Nucleus accumbens (tissue), 56 donors: ENCODE measurements at regions not wholly inside any gene's neighbourhood (a gene's known extent, or its start where the extent isn't known, plus 50 kb on each side); places are given as distances from the start of the nearest gene placed in this dataset.

ENCODE experiments used
- DNase-seq, 56 donors: peaks; one replicate each; lab custom pipeline; 2025; lab: John Stamatoyannopoulos, UW

DNA sequence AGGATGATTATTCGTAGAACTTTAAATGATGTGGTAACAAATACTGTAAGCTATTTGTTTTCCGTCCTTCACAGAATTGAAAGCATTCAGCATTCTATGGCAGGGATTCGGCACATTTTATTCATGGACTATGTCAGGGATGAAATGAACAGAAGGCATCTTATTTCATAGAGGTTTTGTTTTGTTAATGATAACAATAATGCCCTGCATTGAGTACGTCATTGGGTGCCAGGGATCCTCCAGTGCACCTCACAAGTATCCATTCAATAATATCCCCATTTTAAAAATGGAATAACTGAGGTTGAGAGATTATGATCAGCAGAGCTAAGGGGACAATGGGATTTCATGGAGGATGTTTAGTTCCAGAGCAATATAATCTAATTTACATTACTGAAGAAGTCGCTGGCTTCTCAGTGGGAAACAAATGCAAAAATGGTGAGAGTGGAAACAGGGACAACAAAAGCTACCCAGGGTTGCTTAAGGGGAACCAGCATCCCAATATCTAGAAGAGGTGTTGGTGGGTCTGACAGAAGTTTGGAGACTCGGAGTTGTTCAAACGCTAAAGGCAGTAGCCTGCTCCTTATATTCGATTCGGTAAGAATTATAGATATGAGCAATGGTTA is 985.7 kb upstream of the WWC1 start:
- DNase-seq = no peak

DNA sequence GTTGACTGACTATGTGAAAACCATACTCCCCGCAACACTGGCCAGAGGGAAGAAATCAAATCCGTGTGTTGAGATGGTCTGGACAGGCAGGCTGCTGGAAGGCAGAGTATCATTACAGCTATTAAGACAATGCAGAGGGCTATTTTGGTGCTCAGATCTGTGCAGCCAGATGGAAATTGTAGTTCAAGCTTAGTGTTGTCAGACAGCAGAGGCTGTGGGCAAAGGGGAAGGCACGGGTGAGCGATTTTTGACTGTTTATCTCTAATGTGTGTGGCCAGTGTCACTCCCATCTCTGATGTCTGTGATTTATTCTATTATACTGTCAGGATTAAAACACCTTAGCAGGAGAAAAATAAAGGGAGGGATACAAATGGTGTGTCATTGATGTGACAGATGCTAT is 984.4 kb upstream of the WWC1 start:
- no peak for DNase-seq

DNA sequence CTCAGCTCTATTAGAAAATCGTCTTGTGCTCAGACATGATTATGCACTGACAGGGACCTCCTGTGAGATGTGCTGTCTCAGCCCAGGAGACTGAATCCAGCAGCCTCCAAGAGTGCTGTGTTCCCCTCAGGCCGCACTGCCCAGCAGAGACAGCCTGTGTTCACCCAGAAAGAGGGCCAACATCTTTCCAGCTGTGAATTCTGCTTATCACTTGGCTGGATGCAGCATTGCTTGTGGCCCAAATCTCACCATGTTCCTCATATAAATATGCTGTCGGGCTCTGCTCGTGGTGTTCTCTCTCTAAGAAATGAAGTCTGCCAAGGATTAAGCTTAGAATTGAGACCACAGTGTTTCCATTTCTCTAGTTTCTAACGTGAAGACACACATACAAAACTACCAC is 983.0 kb upstream of the WWC1 start:
- DNase-seq = no peak

DNA sequence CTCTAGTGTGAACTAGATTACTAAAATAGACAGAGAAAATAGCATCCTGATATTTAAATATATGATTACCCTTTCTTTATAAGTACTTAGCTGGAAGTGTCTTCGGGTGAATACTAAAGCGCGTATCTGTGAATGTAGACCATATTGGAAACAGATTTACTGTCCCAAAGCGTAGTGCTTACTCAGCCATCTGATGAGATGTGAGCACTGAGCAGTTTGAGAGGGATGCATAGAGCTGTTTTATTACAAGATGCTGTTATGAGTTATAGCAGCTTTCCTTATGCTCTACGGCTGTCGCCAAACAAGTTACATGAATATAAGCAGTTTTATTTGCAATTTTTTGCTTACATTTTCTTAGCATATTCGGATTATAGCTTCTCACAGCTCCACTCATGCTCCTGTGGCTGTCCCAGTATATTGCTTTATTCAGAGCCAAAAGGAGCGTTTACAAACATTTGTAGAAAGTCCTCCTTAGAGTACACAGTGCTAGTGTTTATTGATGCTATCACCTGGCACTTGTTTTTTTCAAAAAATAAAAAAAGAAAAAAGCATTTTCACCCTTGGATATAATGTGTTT is 981.4 kb upstream of the WWC1 start:
- DNase-seq = no peak

DNA sequence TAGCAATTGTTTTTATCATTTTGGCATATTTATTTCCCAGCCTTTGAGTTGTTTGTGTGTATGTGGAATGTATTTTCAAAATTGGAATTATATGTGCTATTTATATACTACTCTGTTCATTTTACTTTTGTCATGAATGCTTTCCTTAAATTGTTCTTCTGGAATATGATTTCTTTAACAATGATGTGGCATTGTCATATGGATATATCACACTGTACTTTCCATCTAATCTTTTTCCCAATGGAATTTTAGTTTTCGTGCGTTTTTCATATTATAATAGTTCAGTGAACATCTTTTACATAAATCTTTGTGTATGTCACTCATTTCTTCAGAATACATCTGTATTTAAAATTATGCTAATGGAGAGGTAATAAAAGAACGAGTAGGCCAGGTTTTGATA is 980.1 kb upstream of the WWC1 start:
- no peak for DNase-seq

DNA sequence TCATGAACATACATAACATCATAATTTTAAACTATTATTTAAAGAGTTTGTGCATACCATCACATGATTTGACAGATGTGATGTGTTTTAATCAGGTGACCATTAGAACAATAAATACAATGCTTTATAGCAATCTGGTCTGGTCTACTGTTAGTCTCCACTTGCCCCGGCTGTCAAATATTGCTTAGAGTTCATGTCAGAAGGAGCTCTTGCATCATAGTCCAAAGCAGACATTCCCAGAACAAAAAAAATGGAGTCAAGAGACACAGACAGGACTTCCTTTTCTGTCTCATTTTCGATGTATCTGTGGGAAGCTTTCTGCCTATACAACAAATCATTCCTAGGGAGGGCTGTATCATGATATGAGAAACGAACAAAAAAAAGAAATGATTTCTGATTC is 979.2 kb upstream of the WWC1 start:
- no peak for DNase-seq

DNA sequence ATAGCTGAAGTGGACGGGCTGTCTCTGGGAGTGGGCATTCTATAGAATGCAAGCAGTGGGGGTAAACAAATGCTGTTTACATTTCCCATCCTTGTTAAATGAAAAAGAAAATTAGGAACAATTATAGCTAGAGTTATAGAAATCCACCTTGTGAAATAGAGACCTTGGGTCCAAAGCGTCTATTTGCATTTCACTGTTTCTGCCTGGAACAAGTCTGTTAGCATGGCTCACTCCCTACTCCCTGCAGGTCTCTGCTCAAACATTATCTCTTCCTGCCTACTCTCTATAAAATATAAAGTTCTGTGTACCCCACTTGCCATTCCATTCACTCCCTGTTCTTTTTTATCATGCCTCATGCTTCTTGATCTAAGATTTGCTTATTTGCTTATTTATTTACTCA is 975.7 kb upstream of the WWC1 start:
- no peak for DNase-seq

DNA sequence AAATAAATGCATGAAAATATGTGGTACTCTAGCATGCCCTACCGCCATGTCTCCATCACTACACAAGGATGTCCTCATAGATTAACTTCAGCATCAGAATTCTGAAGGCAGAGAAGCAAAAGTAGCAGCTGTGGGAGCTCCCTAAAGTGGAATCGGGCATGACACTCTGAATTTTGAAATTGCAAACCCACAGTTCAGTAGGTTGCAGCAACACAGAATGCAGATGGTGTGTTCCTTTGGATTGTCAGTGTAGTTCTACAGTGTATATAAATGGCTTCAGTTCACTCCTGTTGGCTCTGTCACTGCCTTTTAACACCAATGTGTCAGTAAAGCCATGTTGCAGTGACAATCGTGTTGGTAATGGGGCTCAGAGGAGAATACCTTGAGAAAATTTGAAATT is 973.6 kb upstream of the WWC1 start:
- DNase-seq = no peak

DNA sequence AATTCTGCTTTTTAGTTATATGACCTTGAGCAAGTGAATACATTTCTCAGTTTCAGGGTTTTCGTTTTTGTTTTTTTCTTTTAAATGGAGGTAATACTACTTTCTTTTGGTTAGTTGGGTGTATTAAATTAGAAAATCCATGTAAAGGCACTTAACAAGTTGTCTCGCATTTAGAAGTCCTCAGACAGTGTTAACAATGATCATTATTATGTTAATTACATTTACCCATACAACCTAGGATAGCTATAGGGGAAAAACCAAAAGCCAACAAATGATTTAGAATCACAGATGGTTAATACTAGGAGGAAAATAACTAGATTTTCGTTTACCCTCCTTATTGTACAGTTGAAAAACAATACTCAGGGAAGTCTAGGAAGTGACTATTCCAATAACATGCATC is 972.2 kb upstream of the WWC1 start:
- DNase-seq = no peak

DNA sequence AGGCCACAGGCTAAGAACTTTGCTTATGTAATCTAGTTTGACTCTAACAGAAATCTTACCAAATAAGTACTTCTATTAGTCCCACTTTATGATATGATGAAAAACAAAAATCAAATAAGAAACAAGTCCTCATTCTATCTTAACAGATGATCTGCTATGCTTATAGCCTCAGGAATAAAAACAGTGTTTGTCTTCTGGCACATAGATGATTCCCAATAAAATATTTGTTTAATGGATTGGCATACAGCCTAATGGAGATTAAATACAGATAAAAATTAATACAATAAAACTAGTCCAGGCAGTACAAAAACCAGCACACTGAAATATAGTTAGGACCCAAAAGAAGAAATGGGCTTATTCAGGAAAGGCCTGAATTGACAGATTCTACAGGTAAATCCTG is 971.4 kb upstream of the WWC1 start:
- DNase-seq = no peak

DNA sequence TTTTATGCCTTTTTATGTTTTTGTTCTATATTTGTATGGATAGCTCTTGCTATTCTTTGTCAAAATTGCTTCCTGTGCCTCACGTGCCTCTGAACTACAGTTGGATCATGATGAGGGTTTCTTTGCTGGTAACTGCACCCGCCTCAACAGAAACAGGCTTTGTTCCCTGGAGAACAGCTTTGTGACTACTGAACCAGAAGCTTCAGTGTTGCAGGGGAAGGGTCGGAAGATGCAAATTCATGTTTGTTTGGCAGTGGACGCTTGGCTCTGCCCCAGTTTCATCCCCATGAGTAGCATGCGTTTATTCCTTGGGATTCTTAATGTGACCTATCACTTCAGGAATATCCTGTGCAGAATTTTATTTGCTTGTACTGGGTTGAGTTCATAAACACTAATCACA is 959.1 kb upstream of the WWC1 start:
- no peak for DNase-seq

DNA sequence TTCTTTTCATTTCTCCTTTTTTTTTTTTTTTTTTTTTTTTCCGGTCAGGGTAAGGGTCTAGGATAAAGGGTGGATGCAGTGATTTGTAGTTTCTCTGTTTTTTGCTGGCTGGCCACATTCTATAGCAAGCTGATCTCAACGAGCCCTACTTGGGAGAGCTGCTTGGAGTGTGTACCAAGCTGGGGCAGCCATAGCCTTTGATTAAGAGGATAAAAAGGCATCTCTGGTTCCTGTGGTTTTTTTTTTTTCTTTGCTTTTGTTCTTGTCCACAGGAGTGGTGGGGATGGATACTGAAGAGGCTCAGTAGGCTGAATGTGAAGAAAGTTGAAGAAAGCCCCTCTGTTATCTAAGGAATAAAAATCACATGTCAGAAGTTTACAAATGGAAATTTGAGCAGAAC is 955.3 kb upstream of the WWC1 start:
- no peak for DNase-seq

DNA sequence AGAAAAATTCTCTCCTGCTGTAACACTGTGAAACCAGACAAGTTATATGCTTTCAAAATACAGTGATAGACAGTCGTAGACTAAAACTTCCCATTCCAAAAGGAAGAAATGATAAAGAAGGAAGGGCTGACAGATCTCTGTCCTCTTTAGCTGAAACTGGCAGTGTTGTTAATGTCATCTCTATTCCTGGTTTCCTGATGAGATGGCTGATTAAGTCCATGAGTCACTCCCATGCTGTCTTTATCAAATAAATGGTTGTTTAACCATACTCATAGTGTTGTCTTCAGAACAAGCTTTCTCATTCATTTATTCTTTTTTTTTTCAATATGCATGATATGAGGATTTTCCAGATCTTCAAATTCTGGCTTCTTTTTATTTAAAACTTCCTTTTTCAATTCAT is 952.2 kb upstream of the WWC1 start:
- no peak for DNase-seq

DNA sequence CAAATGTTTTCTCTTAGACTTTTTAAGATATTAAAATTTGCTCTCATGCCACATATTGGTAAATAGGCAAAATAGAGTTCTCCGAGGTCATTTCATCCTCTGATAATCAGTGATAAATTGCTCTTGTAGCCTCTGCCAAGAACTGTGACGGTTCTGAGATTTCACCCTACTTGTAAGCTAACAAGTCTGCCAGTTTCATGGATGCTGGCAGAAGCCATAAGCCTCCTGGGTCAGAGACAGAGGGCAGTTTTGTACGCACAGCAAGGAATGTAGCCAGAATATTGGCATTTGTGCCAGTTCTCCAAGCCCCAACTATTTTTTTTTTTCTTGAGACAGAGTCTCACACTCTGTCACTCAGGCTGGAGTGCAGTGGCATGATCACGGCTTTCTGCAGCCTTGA is 945.0 kb upstream of the WWC1 start:
- no peak for DNase-seq

DNA sequence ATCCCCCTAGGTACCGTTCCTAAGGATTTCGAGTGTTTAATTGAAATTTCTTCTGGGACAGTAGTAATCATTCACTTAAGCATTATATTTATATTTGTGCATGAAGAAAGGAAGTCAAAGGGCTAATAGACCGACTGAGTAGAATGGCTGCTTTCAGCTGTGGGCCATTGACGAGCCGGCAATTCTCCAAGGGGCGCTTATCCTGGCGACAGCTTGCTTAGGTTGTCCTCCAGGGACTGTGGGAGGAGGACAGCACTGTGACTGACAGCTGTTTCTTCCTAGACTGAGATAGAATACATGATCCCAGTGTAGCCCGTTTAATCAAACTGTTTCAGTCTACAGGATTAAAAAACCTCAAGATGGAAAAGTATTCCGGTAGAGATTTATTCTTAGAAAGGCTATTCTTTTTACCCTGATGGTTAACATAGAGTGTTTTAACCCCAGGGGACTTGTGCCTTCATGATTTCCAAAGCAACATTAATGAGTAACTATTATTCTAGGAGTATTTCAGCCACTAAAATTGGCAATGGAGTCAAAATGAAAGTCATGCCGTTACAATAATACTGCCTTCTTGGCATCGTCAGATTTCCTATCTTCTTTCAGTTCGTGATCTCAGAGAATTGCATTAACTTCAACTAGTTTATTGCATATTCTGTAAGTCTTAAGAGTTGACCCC is 943.1 kb upstream of the WWC1 start:
- DNase-seq = no peak

DNA sequence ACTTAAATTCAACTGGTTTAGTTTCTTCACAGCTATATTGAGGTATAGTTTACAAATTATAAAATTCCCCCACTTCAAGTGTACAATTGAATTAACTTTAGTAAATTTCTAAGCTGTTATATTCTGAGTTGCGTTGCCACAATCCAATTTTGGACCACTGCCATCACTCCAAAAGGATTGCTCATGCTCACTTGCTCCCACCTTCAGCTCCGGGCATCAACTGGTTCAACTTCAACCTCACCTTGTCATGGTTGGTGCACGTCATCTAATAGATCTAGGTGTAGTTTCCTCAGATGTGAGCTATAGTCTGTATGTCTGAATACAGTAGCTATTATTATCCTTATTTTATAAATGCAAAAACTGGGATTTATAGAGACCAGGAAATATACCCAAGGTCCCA is 942.5 kb upstream of the WWC1 start:
- no peak for DNase-seq

DNA sequence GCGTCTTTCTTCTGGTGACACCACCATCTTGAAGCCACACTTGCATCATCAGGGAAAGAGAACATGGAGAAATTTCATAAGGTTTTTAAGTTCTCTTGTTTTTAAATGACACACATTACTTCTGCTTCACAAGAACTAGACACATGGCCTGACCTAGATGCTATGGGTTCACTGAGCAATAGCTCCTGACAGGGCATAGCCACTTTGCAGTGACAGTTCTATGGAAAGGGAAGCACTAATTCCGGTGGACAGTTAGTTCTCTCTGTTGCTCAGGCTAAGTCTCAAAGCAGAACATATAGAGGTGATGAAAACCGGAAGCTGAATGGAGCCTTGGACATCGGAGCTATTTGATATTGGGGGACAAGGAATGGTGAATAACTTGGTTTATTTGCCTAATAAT is 940.1 kb upstream of the WWC1 start:
- no peak for DNase-seq

DNA sequence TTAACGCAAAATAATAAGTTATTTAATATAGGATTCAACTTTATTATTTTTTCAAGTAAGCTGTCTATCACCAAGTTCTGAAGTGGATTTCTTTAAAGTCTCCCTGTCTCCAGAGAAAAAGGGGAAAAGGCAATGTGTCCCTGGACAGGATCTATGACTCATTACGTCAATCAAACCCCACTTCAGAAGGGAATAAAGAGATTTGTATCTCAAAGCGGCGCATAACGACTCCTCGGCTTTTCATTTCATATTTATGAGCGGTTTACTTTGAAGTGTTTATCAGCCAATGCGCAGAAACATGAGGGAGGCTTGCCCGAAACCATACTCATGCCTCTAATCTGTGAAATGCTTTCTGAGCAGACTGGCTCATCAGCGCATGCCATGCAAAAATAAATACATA is 938.6 kb upstream of the WWC1 start:
- no peak for DNase-seq

DNA sequence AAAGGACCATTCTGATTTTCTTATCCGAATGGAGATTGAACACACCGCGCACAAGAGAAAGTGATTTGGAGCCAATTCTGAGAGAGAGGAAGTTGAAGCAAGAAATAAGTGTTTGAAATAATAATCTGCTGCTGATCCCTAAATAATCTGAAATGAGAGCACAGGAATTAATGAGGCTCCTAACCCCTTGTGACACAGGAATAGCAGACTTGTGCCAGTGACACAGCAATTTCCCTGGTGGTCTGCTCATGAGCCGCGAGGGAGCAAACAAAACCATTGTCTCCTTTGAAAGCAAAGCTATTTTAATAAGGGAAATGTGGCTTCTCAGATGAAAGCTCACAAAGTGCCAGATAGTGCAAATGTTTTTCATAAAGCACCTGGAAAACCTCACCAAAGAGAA is 936.1 kb upstream of the WWC1 start:
- DNase-seq = no peak

DNA sequence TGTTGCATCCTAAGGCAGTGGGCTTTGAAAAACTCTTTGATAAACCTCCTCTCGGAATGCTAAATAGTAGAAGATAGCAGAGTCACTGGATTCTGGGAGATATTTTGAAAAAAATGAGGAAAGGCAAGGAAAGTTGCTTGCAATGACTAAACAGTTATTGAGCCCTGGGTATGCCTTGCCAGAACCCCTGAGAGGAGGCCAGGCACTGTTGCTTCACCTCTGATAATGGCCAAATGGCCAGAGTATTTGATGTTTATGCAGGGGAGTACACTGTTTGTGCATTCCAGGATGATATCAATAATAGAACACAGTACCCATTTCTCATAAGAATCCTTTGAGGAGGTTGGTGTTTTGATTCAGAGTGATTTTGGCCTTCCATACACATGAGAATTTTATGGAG is 935.1 kb upstream of the WWC1 start:
- no peak for DNase-seq

DNA sequence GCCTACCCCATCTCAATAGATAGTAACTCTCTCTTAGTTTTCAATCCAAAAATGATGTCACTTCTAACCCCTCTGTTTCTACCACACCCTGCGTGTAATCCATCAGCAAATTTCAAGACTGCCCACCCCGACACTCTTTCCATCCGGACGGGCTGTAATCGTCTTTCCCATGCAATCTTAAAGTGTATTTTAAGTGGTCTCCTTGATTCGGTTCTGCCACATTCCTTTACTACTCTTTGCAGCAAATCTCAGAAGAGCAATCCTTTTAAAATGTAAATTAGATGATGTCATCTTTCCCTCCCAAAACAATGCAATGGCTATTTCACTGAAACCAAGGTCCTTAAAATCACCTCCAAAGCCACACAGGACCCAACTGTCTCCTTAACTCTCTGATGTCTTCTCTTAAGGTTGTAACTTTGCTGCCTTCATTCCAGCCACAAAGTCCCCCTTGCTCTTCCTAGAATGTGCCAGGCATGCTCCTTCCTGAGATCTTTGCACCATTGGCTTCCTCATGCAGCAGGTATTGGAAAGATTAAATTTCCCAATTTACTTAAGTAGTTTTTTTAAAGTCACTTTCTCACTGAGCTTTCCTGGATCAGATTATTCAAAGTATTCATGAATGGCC is 932.5 kb upstream of the WWC1 start:
- no peak for DNase-seq

DNA sequence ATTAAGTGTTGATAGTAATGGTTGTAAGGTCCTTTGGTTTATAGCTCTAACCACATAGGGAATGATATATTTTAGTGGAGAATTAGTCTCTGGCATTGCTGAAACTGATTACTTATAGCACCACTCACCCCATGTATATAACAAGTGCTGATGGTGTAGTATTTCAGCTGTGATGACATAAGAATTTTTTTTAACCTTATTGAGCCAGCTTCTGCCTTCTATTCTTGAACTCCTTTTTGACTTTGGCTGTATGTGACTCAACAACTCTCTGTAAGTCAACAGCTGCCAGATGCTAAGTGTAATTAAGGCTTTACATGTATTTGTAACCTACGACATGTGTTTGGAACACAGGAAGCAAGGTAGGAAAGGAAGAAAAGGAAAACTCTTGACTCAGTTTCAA is 929.6 kb upstream of the WWC1 start:
- no peak for DNase-seq
